T follicular helper cell (primary cell): ENCODE measurements at regions not wholly inside any gene's neighbourhood (a gene's known extent, or its start where the extent isn't known, plus 50 kb on each side); places are given as distances from the start of the nearest gene placed in this dataset.
"Not testable (repeated sequence)": the region's sequence is repeated elsewhere in the genome, so short reads cannot be mapped to it uniquely, and the experiment has no call there.

Experiments
- DNase-seq: peaks from one replicate; pipeline ENCODE4 v3.0.0-alpha.2; 2020; ENCODE audit warnings: low read depth

DNA sequence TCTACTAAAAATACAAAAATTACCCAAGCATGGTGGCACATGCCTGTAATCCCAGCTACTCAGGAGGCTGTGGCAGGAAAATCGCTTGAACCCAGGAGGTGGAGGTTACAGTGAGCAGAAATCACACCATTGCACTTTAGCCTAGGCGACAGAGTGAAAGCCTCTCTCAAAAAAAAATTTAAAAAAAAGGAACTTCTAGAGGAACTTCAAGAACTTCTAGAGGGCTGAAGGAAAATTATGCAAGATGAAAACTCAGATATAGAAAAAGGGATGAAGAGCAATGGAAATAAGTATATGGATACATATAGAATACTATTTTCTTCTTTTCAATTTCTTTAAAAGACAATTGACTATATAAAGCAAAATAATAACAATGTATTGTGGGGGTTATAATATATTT is 51.2 kb upstream of the PRR5 start:
- DNase-seq: no peak

DNA sequence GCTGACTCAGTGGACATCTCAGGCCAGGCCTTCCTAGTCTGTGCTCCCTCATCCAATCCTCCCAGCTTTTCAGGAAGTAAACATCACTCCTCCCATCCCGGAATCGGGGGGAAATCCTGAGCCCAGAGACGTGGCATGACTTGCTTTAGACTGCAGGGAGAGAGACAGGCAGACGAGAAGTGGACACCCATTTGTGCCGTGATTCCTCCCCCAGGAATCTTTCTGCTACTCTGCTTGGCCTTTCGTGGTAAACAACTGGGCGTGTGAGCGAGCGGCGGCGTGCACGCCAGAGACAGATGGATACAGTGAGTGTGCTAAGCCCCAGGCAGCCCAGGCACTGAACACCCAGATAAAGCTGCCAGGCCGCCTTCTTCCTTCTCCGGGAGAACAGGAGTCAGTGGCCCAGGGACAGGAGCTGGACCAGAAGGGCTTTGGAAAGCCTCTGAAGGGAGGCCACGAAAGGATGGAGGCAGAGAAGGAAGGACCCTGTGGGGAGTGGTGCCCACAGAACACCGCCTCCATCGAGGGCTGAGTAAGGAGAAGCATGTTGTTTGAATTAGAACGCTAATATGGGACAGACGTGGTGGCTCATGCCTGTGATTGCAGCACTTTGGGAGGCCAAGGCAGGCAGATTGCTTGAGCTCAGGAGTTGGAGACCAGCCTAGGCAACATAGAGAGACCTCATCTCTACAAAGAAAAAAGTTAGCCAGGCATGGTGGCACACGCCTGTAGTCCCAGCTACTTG is 53.0 kb upstream of the PRR5 start:
- DNase-seq: no peak

DNA sequence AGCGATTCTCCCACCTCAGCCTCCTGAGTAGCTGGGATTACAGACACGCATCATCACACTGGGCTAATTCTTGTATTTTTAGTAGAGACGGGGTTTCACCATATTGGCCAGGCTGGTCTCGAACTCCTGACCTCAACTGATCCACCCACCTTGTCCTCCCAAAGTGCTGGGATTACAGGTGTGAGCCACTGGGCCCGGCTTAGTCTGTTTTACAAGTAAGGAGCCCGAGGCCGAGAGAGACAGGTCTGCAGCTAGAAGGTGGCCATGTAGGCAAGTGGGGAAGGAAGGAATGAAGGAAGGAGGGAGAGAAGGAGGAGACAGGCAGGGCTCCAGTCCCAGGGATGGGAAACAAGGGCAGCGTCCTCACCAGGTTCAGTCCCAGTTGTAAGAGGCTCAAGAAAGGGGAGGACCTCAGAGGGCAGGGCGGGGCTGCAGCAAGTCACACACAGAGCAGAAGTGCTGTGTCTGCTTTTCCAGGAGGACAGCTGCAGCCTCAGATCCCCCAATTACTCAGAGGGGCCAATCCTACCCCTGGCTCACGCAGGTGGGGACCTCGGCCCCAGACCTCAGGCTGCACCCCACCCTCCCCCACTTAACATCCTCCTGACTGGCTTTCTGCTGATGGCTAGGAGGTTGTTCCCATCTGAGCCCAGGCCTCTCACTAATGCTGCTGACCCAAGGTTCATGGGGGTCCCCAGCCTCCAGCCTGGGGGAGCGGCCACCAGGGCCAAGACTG is 53.8 kb upstream of the PRR5 start:
- no peak for DNase-seq

DNA sequence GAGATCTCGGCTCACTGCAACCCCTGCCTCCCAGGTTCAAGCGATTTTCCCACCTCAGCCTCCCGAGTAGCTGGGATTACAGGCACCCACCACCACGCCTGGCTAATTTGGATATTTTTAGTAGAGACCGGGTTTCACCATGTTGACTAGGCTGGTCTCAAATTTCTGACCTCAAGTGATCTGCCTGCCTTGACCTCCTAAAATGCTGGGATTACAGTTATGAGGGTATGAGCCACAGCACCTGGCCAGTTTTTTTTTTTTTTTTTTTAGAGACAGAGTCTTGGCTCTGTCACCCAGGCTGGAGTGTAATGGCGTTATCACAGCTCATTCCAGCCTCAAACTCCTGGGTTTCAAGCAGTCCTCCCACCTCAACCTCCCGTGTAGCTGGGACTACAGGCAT is 54.9 kb upstream of the PRR5 start:
- DNase-seq: no peak

DNA sequence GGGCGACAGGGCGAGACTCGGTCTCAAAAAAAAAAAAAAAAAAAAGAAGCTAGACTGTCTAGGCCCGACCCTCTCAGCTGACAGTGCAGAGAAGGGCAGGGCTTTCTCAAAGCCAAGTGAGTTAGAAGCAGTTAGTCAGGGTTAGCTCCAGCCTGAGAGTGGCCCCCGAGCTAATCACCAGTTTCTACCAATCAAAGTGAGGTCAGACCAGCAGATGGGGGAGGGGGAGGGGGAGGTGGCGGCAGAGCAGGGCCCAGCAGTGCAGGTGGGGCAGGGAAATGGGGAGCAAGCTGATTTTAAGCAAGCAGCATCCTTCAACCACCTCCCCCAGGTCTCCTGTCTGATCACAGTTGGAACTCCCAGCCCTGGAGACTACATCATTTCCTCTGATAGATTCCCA is 55.3 kb upstream of the PRR5 start:
- DNase-seq: no peak

DNA sequence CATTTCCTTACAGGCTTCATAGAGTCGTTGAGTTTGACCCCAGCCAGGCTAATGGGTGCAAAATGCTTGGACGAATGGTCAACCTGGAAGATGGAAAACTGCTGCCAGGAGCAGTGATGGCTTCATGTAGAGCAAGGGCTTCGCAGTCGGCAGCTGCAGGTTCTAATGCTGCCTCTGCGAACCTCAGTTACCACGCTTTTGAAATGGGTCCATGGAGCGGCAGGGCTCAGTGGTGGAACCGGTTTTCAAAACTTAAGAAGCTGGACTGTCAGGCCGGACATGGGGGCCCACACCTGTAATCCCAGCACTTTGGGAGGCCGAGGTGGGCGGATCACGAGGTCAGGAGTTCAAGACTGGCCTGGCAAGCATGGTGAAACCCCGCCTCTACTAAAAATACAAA is 55.9 kb upstream of the PRR5 start:
- DNase-seq: no peak

DNA sequence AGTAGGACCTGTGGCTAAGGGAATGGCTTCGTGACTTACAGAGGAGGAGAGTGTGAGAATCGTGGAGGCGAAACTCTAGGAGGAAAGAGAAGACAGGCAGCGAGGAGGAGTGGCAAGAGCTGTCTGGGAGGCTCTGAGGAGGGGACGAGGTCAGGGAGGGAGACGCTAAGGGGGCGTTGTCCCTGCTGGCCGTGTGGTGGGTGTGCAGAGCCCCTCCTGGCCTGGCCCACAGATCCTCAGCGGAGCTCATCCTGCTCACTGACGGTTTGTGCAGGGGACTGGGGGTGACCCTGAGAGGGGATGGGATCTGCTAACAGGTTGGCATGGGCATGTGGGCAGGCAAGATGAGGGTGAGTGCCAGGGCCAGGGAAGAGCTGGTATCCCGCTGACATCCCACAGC is 56.5 kb upstream of the PRR5 start:
- no peak for DNase-seq

DNA sequence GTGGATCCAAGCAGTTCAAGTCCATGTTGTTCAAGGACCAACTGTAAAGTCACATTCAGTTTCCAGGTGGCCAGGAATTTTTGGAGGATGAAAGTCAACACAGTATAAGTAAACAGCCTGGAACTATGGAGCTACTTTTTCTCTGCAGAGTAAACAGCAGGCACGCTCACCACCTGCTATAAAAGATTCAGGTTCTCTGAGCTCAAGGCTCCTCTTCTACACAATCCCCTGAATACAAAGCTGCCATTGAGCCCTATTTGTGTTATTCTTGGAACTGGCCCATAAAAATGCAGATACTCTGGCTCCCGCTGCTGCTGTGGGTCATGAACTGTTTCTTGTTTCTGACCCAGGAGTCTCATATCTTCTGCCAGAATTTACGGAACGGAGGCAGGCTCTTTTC is 56.9 kb upstream of the PRR5 start:
- DNase-seq: no peak

DNA sequence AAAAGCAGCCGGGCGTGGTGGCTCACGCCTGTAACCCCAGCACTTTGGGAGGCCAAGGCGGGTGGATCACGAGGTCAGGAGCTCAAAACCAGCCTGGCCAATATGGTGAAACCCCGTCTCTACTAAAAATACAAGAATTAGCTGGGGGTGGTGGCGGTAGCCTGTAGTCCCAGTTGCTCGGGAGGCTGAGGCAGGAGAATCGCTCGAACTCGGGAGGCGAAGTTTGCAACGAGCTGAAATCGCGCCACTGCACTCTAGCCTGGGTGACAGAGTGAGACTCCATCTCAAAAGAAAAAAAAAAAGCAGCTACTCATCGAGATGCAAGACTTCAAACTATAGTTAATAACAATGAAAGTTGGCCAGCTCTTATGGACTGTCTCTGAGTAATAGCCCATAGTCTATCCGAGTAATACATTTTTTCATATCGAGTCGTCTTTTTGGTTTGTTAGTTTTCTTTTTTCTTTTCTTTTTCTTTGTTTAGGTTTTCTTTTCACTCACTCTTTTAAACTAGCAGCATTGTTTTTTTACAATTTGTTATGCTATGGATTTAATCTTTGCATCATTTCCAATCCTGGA is 58.4 kb upstream of the PRR5 start:
- not testable (repeated sequence) for DNase-seq

DNA sequence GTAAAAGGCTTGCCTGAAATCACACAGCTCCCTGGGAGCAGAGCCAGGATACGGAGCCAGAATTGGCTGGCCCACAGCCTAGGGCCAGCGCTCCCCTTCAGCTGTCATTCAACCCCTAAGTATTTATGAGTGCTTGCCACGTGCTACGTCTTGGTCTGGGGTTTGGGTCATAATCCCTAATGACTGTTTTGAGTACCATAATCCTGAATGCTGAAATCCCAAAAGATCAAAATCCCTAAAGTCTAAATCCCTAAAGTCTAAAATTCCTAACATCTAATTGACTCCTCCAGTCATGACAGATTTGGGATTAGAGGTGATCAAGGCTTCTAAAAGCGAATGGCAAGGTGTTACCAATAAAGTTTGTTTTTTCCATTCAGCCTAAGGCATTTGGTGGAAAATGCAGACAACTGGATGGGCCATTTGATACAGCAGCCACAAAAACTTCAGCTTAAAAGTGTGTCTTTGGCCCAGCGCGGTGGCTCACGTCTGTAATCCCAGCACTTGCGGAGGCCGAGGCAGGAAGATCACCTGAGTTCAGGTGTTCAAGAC is 59.8 kb upstream of the PRR5 start:
- DNase-seq: no peak

DNA sequence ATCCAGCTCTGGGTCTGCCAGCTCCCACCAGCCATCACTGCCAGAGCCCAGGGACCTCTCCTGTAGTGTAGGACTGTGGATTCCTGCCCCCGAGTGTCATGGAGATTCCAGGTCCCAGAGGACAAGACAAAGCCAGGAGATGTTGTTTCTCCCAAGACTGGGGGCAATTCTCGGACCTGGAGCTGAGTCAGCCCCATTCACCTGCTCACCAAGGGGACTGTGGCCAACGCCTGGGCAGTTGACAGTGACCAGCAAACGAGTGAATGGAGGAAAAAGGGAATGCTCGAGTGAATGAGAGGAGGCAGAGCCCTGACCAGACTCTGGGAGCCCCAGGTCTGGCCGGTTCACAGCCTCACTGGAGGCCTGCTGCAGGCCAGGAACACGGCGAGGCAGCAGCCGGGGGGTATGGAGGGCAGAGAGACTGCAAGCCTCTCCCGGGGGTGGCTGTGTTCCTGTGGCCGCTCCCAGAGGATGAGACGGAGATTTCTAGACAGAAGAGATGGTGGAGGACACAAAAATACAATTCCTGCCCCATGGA is 61.3 kb upstream of the PRR5 start:
- DNase-seq: no peak

DNA sequence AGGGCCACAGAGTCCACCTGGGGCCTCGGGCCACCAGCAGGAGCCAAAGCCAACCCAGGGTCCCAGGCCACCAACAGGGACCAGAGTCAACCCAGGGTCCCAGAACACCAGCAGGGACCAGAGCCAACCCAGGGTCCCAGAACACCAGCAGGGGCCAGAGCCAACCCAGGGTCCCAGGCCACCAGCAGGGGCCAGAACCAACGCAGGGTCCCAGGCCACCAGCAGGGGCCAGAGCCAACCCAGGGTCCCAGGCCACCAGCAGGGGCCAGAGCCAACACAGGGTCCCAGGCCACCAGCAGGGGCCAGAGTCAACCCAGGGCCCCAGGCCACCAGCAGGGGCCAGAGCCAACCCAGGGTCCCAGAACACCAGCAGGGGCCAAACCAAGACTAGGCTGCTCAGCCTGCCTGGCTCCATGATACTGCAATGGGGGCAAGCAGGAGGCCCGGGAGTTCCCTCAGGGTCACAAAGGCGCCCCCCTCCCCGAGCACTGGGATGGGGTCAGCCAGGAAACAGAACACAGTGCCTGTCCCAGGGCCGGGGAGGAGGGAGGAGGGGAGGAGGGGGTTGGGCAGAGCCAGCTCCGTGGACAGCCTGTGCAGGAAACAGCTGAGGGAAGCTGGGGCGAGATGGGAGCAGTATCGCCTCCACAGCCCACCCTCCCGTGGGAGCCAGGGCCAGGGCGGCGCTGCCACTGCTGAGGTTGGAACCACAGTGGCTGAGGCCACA is 62.0 kb upstream of the PRR5 start:
- DNase-seq: no peak

DNA sequence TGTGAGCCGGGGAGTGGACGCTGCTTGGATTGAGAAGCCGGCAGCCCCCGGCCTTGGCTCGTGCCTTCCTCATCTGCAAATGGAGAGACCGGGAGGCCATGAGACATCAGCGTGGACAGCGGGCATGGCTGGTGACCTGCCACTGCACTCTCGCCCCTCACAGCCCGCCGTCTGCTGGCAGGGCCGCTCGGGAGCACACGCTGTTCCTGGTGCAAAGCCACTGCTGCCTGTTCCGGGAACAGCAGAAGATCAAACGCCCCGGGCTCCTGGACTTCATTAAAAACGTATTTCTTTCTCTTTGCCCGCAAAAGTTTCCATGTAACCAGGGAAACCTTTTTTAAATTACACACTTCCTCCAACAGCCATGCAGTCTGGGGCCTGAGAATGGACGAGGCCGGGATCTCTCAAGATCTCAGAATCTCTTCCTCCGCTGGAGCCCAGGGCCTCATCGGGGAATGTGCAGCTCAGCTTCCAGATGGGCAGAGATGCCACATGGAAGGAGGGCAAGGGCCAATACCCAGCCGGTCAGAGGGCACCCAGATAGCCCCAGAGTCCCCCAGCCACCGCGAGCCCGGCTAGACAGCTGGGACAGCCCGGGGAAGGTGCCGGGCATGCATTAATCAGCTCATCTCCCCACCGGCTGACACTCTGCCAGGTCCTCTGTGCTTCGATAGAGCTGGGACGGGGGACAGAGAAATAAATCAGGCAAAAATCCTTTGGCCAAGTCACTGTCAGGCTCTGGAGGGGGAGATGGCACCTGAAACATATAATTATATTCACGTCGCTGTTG is 62.8 kb upstream of the PRR5 start:
- no peak for DNase-seq

DNA sequence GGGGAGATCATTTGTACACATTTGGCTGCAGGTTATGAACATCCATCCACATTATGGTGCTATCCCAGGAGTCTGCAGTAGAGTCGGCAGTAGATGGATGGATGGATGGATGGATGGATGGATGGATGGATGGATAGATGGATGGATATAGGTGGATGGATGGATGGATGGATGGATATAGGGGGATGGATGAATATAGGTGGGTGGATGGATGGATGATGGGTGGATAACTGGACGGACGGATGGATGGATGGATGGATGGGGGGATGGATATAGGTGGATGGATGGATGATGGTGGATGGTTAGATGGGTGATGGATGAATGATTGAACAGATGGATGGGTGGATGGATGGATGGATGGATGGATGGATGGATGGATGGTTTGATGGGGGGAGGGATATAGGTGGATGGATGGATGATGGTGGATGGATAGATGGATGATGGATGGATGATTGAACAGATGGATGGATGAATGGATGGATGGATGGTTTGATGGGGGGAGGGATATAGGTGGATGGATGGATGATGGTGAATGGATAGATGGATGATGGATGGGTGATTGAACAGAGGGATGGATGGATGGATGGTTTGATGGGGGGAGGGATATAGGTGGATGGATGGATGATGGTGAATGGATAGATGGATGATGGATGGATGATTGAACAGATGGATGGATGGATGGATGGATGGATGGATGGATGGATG is 65.3 kb upstream of the PRR5 start:
- DNase-seq: not testable (repeated sequence)

DNA sequence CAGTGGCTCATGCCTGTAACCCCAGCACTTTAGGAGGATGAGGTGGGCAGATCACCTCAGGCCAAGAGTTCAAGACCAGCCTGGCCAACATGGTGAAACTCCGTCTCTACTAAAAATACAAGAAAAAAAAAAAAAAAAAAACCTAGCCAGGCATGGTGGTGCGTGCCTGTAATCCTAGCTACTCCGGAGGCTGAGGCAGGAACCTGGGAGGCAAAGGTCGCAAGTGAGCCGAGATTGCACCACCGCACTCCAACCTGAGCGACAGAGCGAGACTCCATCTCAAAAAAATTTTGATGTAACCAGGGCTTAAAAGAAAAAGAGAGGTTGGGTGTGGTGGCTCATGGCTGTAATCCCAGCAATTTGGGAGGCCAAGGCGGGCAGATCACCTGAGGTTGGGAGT is 66.4 kb upstream of the PRR5 start:
- DNase-seq: not testable (repeated sequence)

DNA sequence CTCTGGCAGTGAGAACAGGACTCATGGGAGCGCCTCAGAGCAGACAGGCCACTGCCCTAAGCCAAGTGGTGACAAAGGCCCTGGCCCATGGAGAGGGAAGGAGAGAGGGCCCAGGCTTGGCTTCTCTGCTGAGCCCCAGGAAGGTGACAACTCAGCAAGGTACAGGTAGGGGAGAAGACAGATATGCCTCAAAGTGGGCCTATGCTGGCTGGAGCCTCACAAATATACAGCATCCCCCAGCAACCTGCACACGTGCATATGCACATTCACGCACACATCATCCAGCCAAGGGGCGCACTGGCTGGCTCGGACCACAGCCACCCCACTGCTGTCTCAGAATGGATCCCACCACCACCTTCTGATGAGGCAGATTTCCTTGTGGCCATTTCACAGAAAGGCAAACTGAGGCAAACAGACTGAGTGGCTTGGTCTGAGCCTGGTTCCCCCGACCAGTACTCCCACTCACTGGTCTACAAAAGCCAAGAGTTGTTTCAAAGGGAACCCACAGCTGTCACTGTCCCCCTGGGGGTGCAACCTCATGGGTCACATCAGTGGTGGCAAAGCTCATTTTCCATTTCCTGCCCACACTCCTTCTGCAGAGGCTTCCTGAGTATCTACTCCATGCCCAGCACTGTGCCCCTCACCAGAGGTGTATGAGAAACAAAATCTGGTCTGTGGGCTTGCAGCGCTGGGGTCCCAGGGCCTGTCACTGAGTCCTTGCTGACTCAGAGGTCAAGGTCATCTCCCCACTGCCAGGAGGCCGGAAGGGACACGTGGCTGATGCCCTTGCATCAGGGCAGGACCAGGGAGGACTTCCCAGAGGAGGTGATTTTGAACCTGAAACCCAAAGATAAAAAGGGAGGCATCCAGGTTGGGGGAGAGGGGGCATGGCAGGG is 67.3 kb upstream of the PRR5 start:
- no peak for DNase-seq

DNA sequence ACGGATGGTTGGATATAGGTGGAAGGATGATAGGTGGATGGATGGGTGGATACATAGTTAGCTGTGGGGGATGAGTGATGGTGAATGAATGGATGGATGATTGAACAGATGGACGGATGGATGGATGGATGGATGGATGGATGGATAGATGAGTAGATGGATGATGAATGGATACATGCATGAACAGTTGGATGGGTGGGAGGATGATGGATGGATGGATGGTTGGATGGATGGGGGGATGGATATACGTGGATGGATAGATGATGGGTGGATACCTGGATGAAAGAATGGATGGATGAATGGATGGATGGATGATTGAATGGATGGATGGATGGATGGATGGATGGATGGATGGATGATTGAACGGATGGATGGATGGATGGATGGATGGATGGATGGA is 68.4 kb upstream of the PRR5 start:
- DNase-seq: no peak

DNA sequence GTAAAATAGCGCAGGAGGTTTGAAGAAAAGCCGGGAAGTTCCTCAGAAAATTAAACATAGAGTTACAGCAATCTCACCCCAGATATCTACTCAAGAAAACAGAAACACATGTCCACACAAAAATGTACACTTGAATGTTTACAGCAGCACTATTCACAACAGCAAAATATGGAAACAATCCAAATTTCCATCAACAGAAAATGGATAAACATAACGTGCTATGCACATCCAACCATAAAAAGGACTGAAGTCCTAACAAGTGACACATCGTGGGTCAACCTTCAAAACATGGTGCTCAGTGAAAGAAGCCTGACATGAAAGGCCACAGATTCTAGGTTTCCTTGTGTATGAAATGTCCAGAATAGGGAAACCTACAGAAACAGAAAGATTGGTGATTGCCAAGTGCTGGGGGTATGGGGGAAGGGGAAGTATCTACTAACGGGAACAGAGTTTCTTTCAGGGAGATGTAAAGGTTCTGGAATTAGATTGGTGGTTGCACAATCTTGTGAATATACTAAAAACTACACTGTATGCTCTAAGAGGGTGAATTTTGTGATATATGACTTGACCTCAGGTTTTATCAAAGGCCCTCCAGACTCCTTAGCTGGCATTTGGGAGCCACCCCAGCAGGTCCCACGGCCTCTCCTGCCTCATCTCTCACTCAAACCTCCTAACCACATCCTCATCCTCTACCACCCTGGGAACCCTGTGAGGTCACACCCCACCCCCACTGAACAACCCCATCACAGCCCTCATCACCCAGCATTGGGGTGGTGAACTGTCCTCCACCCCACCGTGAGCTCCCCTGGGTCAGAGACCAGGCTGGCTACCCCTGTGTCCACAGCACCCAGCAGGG is 69.2 kb upstream of the PRR5 start:
- no peak for DNase-seq

DNA sequence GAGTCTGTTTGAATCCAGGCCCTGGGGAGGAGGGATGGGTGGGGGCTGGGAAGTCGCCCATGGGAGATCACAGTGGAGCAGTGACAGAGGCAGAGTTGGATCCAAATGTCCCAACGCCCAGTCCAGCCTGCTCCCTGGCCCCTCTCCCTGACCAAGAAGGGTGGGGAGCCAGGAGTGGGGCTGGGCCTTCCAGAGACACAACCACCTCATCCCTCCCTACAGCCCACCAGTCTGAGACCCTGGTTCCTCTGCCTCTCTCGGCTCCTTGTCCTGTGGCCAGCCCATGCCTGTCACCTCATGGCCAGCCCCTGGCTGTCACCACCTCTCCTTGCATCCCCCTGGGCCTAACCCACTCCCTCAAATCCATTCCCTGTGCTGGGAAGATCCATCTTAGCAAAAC is 71.2 kb upstream of the PRR5 start:
- DNase-seq: no peak
